ENCODE measurements at regions not wholly inside any gene's neighbourhood (a gene's known extent, or its start where the extent isn't known, plus 50 kb on each side); places are given as distances from the start of the nearest gene placed in this dataset.
"Not testable (repeated sequence)": the region's sequence is repeated elsewhere in the genome, so short reads cannot be mapped to it uniquely, and the experiment has no call there.

DNA sequence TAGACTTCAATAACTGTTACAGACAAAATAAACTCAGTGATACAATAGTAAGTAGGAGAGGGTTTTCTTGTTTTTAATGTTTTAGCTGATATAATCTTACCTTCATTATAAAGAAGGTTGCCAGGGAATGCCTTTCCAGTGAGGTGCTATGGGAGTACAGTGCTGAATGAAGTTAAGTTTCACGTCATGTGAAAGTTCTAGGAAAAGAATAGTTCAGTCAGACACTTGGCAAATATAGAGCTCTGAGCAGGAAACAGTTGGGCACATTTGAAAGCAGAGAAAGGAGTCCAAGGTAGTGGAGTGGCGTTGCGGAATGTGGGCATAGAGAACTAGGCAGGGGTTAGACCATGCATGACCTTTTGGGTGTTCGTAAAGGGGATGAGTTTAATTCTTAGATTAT is 88.6 kb upstream of the DCN start:
- DNase-seq = no peak

GRCh38 chr12:91267039-91267438 is 84.4 kb upstream of the DCN start:
- no peak for DNase-seq

GRCh38 chr12:91264178-91264577 is 81.6 kb upstream of the DCN start:
- DNase-seq = no peak

GRCh38 chr12:91261820-91262676 is 79.4 kb upstream of the DCN start:
- no peak for DNase-seq

DNA sequence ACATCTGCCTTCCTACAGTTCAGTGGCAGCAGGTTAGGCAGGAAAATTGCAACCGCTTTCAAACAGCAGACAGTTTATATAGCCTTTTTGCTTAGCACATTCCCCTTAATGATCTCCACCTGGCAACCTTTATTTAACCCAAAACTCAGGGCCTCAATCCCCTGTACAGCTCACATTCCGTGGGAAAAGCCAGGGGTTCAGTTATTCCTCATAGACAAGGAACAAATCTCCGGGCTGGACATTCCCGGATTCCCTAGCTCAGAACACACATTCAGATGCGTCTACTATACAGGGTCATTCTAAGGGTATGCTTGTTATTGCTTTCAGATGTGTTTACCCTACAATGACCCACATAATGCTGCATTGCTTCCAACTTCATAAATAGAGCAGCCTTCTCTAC is 73.8 kb upstream of the DCN start:
- no peak for DNase-seq

- no peak for DNase-seq
Observed at GRCh38 chr12:91252341-91252740, 69.7 kb upstream of the DCN start.

DNA sequence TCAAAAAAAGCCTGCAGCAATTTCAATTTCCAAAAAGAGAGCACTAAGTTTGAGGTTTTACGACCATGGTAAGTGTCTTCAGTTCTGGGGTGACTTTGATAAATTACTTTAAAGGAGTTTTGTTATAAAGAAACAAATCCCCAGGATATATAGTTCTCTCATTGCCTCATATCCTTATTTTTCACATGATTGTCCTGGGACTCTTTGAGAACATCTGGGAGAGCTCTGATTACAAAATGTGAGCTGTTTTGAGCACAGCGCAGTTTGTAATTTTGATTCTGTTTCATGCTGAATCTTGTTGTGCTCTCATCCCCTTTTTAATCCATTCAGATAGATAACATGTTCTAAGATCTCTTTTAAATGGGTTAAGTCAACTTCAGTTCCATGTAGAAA is 67.7 kb upstream of the DCN start:
- no peak for DNase-seq

GRCh38 chr12:91249518-91250272 is 67.1 kb upstream of the DCN start:
- no peak for DNase-seq

GRCh38 chr12:91249054-91249453 is 66.4 kb upstream of the DCN start:
- DNase-seq = no peak

DNA sequence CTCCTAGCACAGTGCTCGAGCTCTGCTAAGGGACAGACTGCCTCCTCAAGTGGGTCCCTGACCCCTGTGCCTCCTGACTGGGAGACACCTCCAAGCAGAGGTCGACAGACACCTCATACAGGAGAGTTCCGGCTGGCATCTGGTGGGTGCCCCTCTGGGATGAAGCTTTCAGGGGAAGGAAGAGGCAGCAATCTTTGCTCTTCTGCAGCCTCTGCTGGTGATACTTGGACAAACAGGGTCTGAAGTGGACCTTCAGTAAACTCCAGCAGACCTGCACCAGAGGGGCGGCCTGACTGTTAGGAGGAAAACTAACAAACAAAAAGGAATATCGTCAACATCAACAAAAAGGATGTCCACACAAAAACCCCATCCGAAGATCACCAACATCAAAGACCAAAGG is 60.6 kb upstream of the DCN start:
- not testable (repeated sequence) for DNase-seq

GRCh38 chr12:91241756-91242155 is 59.1 kb upstream of the DCN start:
- DNase-seq = no peak

GRCh38 chr12:91240386-91241095 is 57.9 kb upstream of the DCN start:
- DNase-seq = no peak

DNA sequence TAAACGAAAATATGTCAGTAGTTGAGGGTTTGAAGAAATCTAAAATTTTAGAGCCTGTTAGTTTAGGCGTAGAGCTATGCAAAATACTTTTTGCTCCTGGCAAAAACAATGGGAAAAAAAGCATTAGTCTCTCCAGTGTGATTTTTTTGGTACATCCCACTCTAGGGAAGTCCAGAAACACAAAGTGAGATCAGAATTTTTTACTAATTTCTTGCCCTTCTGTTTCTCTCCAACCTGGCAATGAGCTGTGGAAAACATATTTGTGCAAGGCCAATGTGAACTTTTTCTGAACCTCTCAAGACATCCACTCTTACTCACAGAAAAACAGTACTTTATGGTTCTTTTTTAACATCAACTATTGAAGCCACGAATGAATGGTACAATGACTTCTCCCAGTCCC is 56.9 kb upstream of the DCN start:
- no peak for DNase-seq

All from Kasumi-1 (cell line).